ENCODE measurements at regions not wholly inside any gene's neighbourhood (a gene's known extent, or its start where the extent isn't known, plus 50 kb on each side); places are given as distances from the start of the nearest gene placed in this dataset.

GRCh38 chr7:46613551-46613950 is 692.5 kb upstream of the IGFBP3 start:
- Histone ChIP-seq H4K20me1 (ENCODE audit: insufficient read depth, low read length, poor library complexity, severe bottlenecking) (no peaks in the 10 kb centered on the region), H3K36me3 (ENCODE audit: insufficient read depth, low read length) (no peaks in the 10 kb centered on the region), H3K9me3 (ENCODE audit: insufficient read depth, low read depth, low read length) (no peaks in the 10 kb centered on the region), H2AFZ (ENCODE audit: low read length) (no peak overlapping the region), H3K9me2 (replicated peaks; ENCODE audit: low read depth, low read length) (no peaks in the 10 kb centered on the region), H3K4me1 (ENCODE audit: insufficient read depth, low read length, poor library complexity, severe bottlenecking) (no peaks in the 10 kb centered on the region), H3K4me3 (ENCODE audit: low read length, poor library complexity, severe bottlenecking) (no peak overlapping the region), H3F3A (ENCODE audit: low read depth) (no peaks in the 10 kb centered on the region), H3K79me2 (ENCODE audit: insufficient read depth, low read length) (no peaks in the 10 kb centered on the region), H3K4me2 (ENCODE audit: low read depth, low read length, poor library complexity, severe bottlenecking) (no peak overlapping the region), H3K9ac (ENCODE audit: low read depth, low read length, poor library complexity, severe bottlenecking) (no peak overlapping the region), H3K27me3 (ENCODE audit: insufficient read depth, low read length, poor library complexity, severe bottlenecking) (no peaks in the 10 kb centered on the region)
- no peak for TF ChIP-seq EZH2phosphoT487 (IDR thresholded peaks at IDR 0.05; ENCODE audit: borderline replicate concordance)
- TF ChIP-seq, protein P1, sequence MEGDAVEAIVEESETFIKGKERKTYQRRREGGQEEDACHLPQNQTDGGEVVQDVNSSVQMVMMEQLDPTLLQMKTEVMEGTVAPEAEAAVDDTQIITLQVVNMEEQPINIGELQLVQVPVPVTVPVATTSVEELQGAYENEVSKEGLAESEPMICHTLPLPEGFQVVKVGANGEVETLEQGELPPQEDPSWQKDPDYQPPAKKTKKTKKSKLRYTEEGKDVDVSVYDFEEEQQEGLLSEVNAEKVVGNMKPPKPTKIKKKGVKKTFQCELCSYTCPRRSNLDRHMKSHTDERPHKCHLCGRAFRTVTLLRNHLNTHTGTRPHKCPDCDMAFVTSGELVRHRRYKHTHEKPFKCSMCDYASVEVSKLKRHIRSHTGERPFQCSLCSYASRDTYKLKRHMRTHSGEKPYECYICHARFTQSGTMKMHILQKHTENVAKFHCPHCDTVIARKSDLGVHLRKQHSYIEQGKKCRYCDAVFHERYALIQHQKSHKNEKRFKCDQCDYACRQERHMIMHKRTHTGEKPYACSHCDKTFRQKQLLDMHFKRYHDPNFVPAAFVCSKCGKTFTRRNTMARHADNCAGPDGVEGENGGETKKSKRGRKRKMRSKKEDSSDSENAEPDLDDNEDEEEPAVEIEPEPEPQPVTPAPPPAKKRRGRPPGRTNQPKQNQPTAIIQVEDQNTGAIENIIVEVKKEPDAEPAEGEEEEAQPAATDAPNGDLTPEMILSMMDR (conservative IDR thresholded peaks at IDR 0.05; ENCODE audit: low read length) = no peak

- H3K9me2 ChIP-seq (replicated peaks; ENCODE audit: low read depth, low read length) = no peaks in the 10 kb centered on the region
- no peak overlapping the region for H2AFZ ChIP-seq (ENCODE audit: low read length)
- no peaks in the 10 kb centered on the region for H3K79me2 ChIP-seq (ENCODE audit: insufficient read depth, low read length)
- H3K4me1 ChIP-seq (ENCODE audit: insufficient read depth, low read length, poor library complexity, severe bottlenecking) = no peaks in the 10 kb centered on the region
- no peaks in the 10 kb centered on the region for H4K20me1 ChIP-seq (ENCODE audit: insufficient read depth, low read length, poor library complexity, severe bottlenecking)
- no peak overlapping the region for H3K4me3 ChIP-seq (ENCODE audit: low read length, poor library complexity, severe bottlenecking)
- no peaks in the 10 kb centered on the region for H3K36me3 ChIP-seq (ENCODE audit: insufficient read depth, low read length)
- no peak overlapping the region for H3K4me2 ChIP-seq (ENCODE audit: low read depth, low read length, poor library complexity, severe bottlenecking)
- no peaks in the 10 kb centered on the region for H3F3A ChIP-seq (ENCODE audit: low read depth)
- TF ChIP-seq EZH2phosphoT487 (IDR thresholded peaks at IDR 0.05; ENCODE audit: borderline replicate concordance) = no peak
- TF ChIP-seq, protein P1 (conservative IDR thresholded peaks at IDR 0.05; ENCODE audit: low read length) = no peak
- H3K9me3 ChIP-seq (ENCODE audit: insufficient read depth, low read depth, low read length) = no peaks in the 10 kb centered on the region
- H3K27me3 ChIP-seq (ENCODE audit: insufficient read depth, low read length, poor library complexity, severe bottlenecking) = no peaks in the 10 kb centered on the region
- H3K9ac ChIP-seq (ENCODE audit: low read depth, low read length, poor library complexity, severe bottlenecking) = no peak overlapping the region
Observed at GRCh38 chr7:46613116-46613515, 692.0 kb upstream of the IGFBP3 start.

DNA sequence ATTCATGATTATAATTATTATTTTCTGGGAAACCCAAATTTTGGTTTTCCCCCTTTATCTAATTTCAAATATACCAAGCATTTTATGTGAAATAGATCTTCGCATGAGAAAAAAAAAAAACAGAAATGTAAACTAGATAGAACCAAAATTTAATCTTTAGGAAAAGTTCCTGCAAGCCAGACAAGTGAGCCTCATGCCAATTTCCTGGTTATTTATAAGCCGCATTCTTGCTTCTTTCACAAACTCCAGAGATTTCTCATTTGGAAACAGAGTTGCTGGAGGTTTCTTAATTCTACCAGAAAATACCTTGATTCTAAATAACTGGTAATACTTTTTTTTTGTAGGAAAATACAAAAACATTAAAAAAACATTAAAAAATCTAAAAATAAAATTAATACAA is 690.4 kb upstream of the IGFBP3 start:
- Histone ChIP-seq H3K9me2 (replicated peaks; ENCODE audit: low read depth, low read length) (no peaks in the 10 kb centered on the region), H3K9ac (ENCODE audit: low read depth, low read length, poor library complexity, severe bottlenecking) (no peak overlapping the region), H4K20me1 (ENCODE audit: insufficient read depth, low read length, poor library complexity, severe bottlenecking) (no peaks in the 10 kb centered on the region), H3K4me3 (ENCODE audit: low read length, poor library complexity, severe bottlenecking) (no peak overlapping the region), H3K4me2 (ENCODE audit: low read depth, low read length, poor library complexity, severe bottlenecking) (no peak overlapping the region), H3F3A (ENCODE audit: low read depth) (no peaks in the 10 kb centered on the region), H3K27me3 (ENCODE audit: insufficient read depth, low read length, poor library complexity, severe bottlenecking) (no peaks in the 10 kb centered on the region), H3K4me1 (ENCODE audit: insufficient read depth, low read length, poor library complexity, severe bottlenecking) (no peaks in the 10 kb centered on the region), H3K36me3 (ENCODE audit: insufficient read depth, low read length) (no peaks in the 10 kb centered on the region), H3K9me3 (ENCODE audit: insufficient read depth, low read depth, low read length) (no peaks in the 10 kb centered on the region), H2AFZ (ENCODE audit: low read length) (no peak overlapping the region), H3K79me2 (ENCODE audit: insufficient read depth, low read length) (no peaks in the 10 kb centered on the region)
- TF ChIP-seq EZH2phosphoT487 (IDR thresholded peaks at IDR 0.05; ENCODE audit: borderline replicate concordance) = no peak
- TF ChIP-seq, protein P1 (conservative IDR thresholded peaks at IDR 0.05; ENCODE audit: low read length) = no peak
